ENCODE measurements at regions not wholly inside any gene's neighbourhood (a gene's known extent, or its start where the extent isn't known, plus 50 kb on each side); places are given as distances from the start of the nearest gene placed in this dataset.

GRCh38 chr3:154792828-154793227 is 287.3 kb upstream of the MME start:
- intact Hi-C loops (cut with micrococcal nuclease), result no loop called here
- no peak for TF ChIP-seq CTCF (IDR thresholded peaks at IDR 0.05)
- Mint-ChIP-seq H3K36me3 (ENCODE audit: low read depth) (no peaks in the 10 kb centered on the region), H3K4me1 (ENCODE audit: low read depth) (no peaks in the 10 kb centered on the region), H3K9me3 (no peaks in the 10 kb centered on the region), H3K4me3 (no peak overlapping the region), H3K27me3 (no peaks in the 10 kb centered on the region), H3K27ac (no peak overlapping the region)
- ChIA-PET CTCF (no interaction called here), POLR2A (no interaction called here)
- no peak for DNase-seq
- no peak for ATAC-seq

GRCh38 chr3:154791611-154792010 is 288.5 kb upstream of the MME start:
- ATAC-seq, result no peak
- H3K9me3 Mint-ChIP-seq, result no peaks in the 10 kb centered on the region

GRCh38 chr3:154786724-154787123 is 293.4 kb upstream of the MME start:
- no peak for TF ChIP-seq CTCF (IDR thresholded peaks at IDR 0.05)
- Mint-ChIP-seq H3K4me1 (ENCODE audit: low read depth) (no peaks in the 10 kb centered on the region), H3K27ac (no peak overlapping the region), H3K9me3 (no peaks in the 10 kb centered on the region), H3K36me3 (ENCODE audit: low read depth) (no peaks in the 10 kb centered on the region), H3K4me3 (no peak overlapping the region), H3K27me3 (no peaks in the 10 kb centered on the region)
- intact Hi-C loops (cut with micrococcal nuclease), result no loop called here
- DNase-seq (no peak), ATAC-seq (no peak)
- ChIA-PET CTCF (no interaction called here), POLR2A (no interaction called here)

More at GRCh38 chr3:154791611-154792010, 288.5 kb upstream of the MME start:
- ChIA-PET POLR2A (no interaction called here), CTCF (no interaction called here)
- intact Hi-C loops (cut with micrococcal nuclease), result no loop called here
- Mint-ChIP-seq H3K27ac (no peak overlapping the region), H3K4me3 (no peak overlapping the region), H3K36me3 (ENCODE audit: low read depth) (no peaks in the 10 kb centered on the region), H3K4me1 (ENCODE audit: low read depth) (no peaks in the 10 kb centered on the region), H3K27me3 (no peaks in the 10 kb centered on the region)
- no peak for TF ChIP-seq CTCF (IDR thresholded peaks at IDR 0.05)
- no peak for DNase-seq

- no peaks in the 10 kb centered on the region for H3K36me3 Mint-ChIP-seq (ENCODE audit: low read depth)
- no peaks in the 10 kb centered on the region for H3K27me3 Mint-ChIP-seq
- H3K9me3 Mint-ChIP-seq, result no peaks in the 10 kb centered on the region
- TF ChIP-seq CTCF (IDR thresholded peaks at IDR 0.05), result no peak
- H3K27ac Mint-ChIP-seq, result no peak overlapping the region
- H3K4me3 Mint-ChIP-seq, result no peak overlapping the region
- ATAC-seq, result no peak
- CTCF ChIA-PET, result no interaction called here
- intact Hi-C loops (cut with micrococcal nuclease), result no loop called here
- no peaks in the 10 kb centered on the region for H3K4me1 Mint-ChIP-seq (ENCODE audit: low read depth)
- DNase-seq, result no peak
- POLR2A ChIA-PET, result no interaction called here
These were observed 296.6 kb upstream of the MME start for GRCh38 chr3:154783521-154783931.

- H3K9me3 Mint-ChIP-seq, result no peaks in the 10 kb centered on the region
- ChIA-PET CTCF (no interaction called here), POLR2A (no interaction called here)
- no peaks in the 10 kb centered on the region for H3K4me1 Mint-ChIP-seq (ENCODE audit: low read depth)
- ATAC-seq, result no peak
- no peaks in the 10 kb centered on the region for H3K27me3 Mint-ChIP-seq
- H3K4me3 Mint-ChIP-seq, result no peak overlapping the region
- no peak for DNase-seq
- H3K36me3 Mint-ChIP-seq (ENCODE audit: low read depth), result no peaks in the 10 kb centered on the region
- no peak for TF ChIP-seq CTCF (IDR thresholded peaks at IDR 0.05)
- no peak overlapping the region for H3K27ac Mint-ChIP-seq
- intact Hi-C loops (cut with micrococcal nuclease), result no loop called here
These were observed 297.1 kb upstream of the MME start for GRCh38 chr3:154783061-154783460.

Data from activated CD8-positive, alpha-beta T cell treated with anti-CD3 and anti-CD28 coated beads for 36 hours (primary cell).